HEK293T (cell line): ENCODE measurements at regions not wholly inside any gene's neighbourhood (a gene's known extent, or its start where the extent isn't known, plus 50 kb on each side); places are given as distances from the start of the nearest gene placed in this dataset.

ENCODE experiments used
- ARNT ChIP-seq: fragments of 450-650 bp; IDR thresholded peaks from 2 replicates; pipeline ENCODE4 v1.6.1; 2017; ENCODE audit warnings: mild to moderate bottlenecking
- BHLHE40 ChIP-seq: fragments of 450-650 bp; IDR thresholded peaks from 2 replicates; pipeline ENCODE4 v1.6.1; 2016; ENCODE audit warnings: mild to moderate bottlenecking, moderate library complexity, borderline replicate concordance
- LEF1 ChIP-seq: fragments of 450-650 bp; IDR thresholded peaks from 2 replicates; pipeline ENCODE4 v1.6.1; 2017; ENCODE audit warnings: mild to moderate bottlenecking, borderline replicate concordance
- NFRKB ChIP-seq: fragments of 450-650 bp; IDR thresholded peaks from 2 replicates; pipeline ENCODE4 v1.6.1; 2016; ENCODE audit warnings: mild to moderate bottlenecking, moderate library complexity
- PKNOX1 ChIP-seq: fragments of 450-650 bp; IDR thresholded peaks from 2 replicates; pipeline ENCODE4 v1.6.1; 2016
- TARDBP ChIP-seq: fragments of 450-650 bp; IDR thresholded peaks from 2 replicates; pipeline ENCODE4 v1.6.1; 2016
- ZNF384 ChIP-seq: fragments of 450-650 bp; IDR thresholded peaks from 2 replicates; pipeline ENCODE4 v1.6.1; 2016

DNA sequence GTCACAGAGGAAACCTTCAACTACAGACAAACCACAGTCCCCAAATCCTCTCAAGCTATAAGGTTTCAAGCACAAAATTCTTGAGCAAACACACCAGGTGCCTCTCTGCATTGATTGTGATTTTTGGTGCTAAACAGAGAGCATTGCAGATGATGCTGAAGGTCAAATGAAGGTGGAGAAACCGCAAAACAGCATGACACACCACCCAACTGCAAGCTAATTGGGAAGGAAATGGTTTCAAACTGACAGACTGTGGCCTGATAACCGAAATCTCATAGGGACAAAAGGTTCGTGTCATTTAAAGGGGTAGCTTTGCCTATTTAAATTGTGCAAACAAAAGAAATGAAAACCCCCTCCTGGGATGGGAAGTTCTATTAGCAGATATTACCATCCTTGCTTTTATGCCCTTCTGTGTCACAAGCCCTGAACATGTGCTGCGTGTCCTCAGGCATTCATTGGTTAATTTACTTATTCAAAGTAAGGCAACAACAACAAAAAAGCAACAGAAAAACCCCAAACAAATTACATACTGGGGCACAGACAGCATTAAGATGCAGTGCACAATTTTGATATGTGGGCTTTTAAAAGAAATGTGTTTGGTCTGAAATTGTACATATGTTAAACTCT, 154.9 kb downstream of the AQP4 start:
- TF ChIP-seq TARDBP (no peak), LEF1 (no peak), BHLHE40 (no peak), PKNOX1 (no peak), ARNT (no peak), ZNF384 (no peak), NFRKB (no peak)
